GM21619 (cell line): ENCODE measurements at regions not wholly inside any gene's neighbourhood (a gene's known extent, or its start where the extent isn't known, plus 50 kb on each side); places are given as distances from the start of the nearest gene placed in this dataset.
A peak's percentile ranks its signal among the peaks of the same experiment; 100 is the strongest.
"Not testable (repeated sequence)": the region's sequence is repeated elsewhere in the genome, so short reads cannot be mapped to it uniquely, and the experiment has no call there.

ENCODE experiments used
- ATAC-seq: cut with Tn5 transposase; IDR thresholded peaks from one replicate; pipeline ENCODE4 v1.9.1; 2021; ENCODE audit not compliant: unreplicated experiment

- no peak for ATAC-seq
Observed at GRCh38 chr9:100639854-100640253, 62.0 kb downstream of the CAVIN4 start.

GRCh38 chr9:100640447-100641050 is 62.7 kb downstream of the CAVIN4 start:
- no peak for ATAC-seq

GRCh38 chr9:100641166-100641565 is 63.3 kb downstream of the CAVIN4 start:
- no peak for ATAC-seq

- ATAC-seq, result no peak
Observed at GRCh38 chr9:100652850-100653249, 75.0 kb downstream of the CAVIN4 start.

GRCh38 chr9:100653643-100654334 is 75.9 kb downstream of the CAVIN4 start:
- ATAC-seq, result no peak

GRCh38 chr9:100656851-100657250 is 79.0 kb downstream of the CAVIN4 start:
- not testable (repeated sequence) for ATAC-seq

- ATAC-seq, result no peak
Observed at GRCh38 chr9:100661668-100662067, 83.8 kb downstream of the CAVIN4 start.

- no peak for ATAC-seq
Observed at GRCh38 chr9:100662122-100662521, 84.2 kb downstream of the CAVIN4 start.

- ATAC-seq, result no peak
Observed at GRCh38 chr9:100667448-100667847, 89.6 kb downstream of the CAVIN4 start.

GRCh38 chr9:100668024-100668423 is 90.1 kb downstream of the CAVIN4 start:
- ATAC-seq, result no peak

- ATAC-seq, result no peak
Observed at GRCh38 chr9:100669968-100670367, 92.1 kb downstream of the CAVIN4 start.

- peak; percentile 74 for ATAC-seq
Observed at GRCh38 chr9:100670719-100671118, 92.8 kb downstream of the CAVIN4 start.

- ATAC-seq, result no peak
Observed at GRCh38 chr9:100671898-100672297, 94.0 kb downstream of the CAVIN4 start.

- no peak for ATAC-seq
Observed at GRCh38 chr9:100673249-100673648, 95.4 kb downstream of the CAVIN4 start.

- no peak for ATAC-seq
Observed at GRCh38 chr9:100674419-100675122, 96.7 kb downstream of the CAVIN4 start.

- no peak for ATAC-seq
Observed at GRCh38 chr9:100679834-100680233, 102.0 kb downstream of the CAVIN4 start.

- no peak for ATAC-seq
Observed at GRCh38 chr9:100686420-100686819, 108.5 kb downstream of the CAVIN4 start.

- peak; percentile 67 for ATAC-seq
Observed at GRCh38 chr9:100689635-100690034, 111.8 kb downstream of the CAVIN4 start.

GRCh38 chr9:100690438-100690837 is 112.6 kb downstream of the CAVIN4 start:
- no peak for ATAC-seq

GRCh38 chr9:100697339-100697738 is 119.5 kb downstream of the CAVIN4 start:
- no peak for ATAC-seq

- no peak for ATAC-seq
Observed at GRCh38 chr9:100698945-100699344, 121.1 kb downstream of the CAVIN4 start.

- ATAC-seq, result no peak
Observed at GRCh38 chr9:100699668-100700067, 121.8 kb downstream of the CAVIN4 start.
